ENCODE measurements at regions not wholly inside any gene's neighbourhood (a gene's known extent, or its start where the extent isn't known, plus 50 kb on each side); places are given as distances from the start of the nearest gene placed in this dataset.
"Not testable (repeated sequence)": the region's sequence is repeated elsewhere in the genome, so short reads cannot be mapped to it uniquely, and the experiment has no call there.

DNA sequence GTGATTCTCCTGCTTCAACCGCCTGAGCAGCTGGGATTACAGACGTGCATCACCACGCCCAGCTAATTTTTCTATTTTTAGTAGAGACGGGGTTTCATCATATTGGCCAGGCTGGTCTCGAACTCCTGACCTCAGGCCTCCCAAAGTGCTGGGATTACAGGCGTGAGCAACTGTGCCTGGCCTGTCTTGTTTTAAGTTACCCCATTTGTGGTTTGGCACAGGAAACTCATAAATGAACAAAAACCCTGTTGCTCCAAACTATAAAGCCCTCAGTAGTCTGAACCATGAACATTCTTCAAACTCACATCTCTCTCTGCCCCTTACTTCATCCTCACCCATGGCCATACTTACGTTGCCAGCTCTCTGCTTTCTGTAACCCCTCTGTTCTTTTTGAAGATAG lies 61.7 kb downstream of the RHOU start:
- not testable (repeated sequence) for H3K4me3 ChIP-seq (ENCODE audit: insufficient read length, low read depth); H3K27me3 ChIP-seq (ENCODE audit: insufficient read depth, insufficient read length); H3K9me3 ChIP-seq (ENCODE audit: insufficient read depth, low read length); H3K4me1 ChIP-seq (ENCODE audit: insufficient read depth, insufficient read length); DNase-seq (ENCODE audit: low read depth, low spot score); H3K36me3 ChIP-seq (ENCODE audit: insufficient read depth, insufficient read length, low read length); H3K9ac ChIP-seq (ENCODE audit: insufficient read length, low read depth)

DNA sequence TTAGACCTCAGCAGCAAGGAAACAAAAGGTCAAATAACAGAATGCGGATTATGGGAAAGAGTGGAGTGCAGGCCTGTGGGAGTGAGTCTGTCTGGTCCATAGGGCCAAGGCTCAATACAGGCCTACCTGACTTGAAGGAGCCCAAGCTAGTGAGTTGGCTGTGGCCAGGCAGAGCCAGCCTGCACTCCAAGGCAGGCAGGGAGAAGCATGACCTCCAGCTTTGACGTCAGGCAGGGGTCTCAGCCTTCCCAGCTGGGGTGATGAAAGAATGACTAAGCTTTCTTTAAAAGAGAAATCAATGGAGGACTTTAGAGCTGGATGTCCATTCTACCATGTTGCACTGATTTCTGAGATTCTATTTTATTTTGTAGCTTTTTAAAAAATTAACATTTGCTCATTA lies 62.8 kb downstream of the RHOU start:
- no peaks in the 10 kb centered on the region for H3K36me3 ChIP-seq (ENCODE audit: insufficient read depth, insufficient read length, low read length)
- H3K4me3 ChIP-seq (ENCODE audit: insufficient read length, low read depth) = no peak overlapping the region
- DNase-seq (ENCODE audit: low read depth, low spot score) = no peak
- H3K4me1 ChIP-seq (ENCODE audit: insufficient read depth, insufficient read length) = no peaks in the 10 kb centered on the region
- H3K9me3 ChIP-seq (ENCODE audit: insufficient read depth, low read length) = no peaks in the 10 kb centered on the region
- no peak for TF ChIP-seq YY1 (IDR thresholded peaks at IDR 0.05; ENCODE audit: insufficient read depth, insufficient read length)
- TF ChIP-seq ZNF274 (IDR thresholded peaks at IDR 0.05; ENCODE audit: low read depth, low read length) = no peak
- TF ChIP-seq SUZ12 (IDR thresholded peaks at IDR 0.05; ENCODE audit: extremely low read depth, insufficient read depth, insufficient read length) = no peak
- H3K9ac ChIP-seq (ENCODE audit: insufficient read length, low read depth) = no peak overlapping the region
- H3K27me3 ChIP-seq (ENCODE audit: insufficient read depth, insufficient read length) = no peaks in the 10 kb centered on the region

DNA sequence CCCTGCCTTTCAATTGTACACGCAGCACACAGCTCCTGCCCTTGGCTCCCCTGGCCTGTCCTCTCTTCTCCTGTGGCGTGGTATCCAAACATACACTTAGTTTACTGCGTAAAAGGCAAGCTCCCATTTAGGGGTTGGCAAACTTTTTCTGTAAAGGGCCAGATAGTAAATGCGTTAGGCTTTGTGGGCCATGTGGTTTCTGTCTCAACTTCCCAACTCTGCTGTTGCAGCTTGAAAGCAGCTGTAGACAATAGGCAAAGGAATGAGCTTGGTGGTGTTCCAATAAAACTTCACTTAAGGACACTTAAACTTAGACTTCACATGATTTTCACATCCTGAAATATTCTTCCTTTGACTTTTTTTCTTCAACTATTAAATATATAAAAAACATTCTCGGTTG lies 63.3 kb downstream of the RHOU start:
- Histone ChIP-seq H3K4me3 (ENCODE audit: insufficient read length, low read depth) (no peak overlapping the region), H3K27me3 (ENCODE audit: insufficient read depth, insufficient read length) (no peaks in the 10 kb centered on the region), H3K9ac (ENCODE audit: insufficient read length, low read depth) (no peak overlapping the region), H3K4me1 (ENCODE audit: insufficient read depth, insufficient read length) (no peaks in the 10 kb centered on the region), H3K9me3 (ENCODE audit: insufficient read depth, low read length) (no peaks in the 10 kb centered on the region), H3K36me3 (ENCODE audit: insufficient read depth, insufficient read length, low read length) (no peaks in the 10 kb centered on the region)
- TF ChIP-seq ZNF274 (IDR thresholded peaks at IDR 0.05; ENCODE audit: low read depth, low read length) = no peak
- TF ChIP-seq YY1 (IDR thresholded peaks at IDR 0.05; ENCODE audit: insufficient read depth, insufficient read length) = no peak
- no peak for TF ChIP-seq SUZ12 (IDR thresholded peaks at IDR 0.05; ENCODE audit: extremely low read depth, insufficient read depth, insufficient read length)
- DNase-seq (ENCODE audit: low read depth, low spot score) = no peak

DNA sequence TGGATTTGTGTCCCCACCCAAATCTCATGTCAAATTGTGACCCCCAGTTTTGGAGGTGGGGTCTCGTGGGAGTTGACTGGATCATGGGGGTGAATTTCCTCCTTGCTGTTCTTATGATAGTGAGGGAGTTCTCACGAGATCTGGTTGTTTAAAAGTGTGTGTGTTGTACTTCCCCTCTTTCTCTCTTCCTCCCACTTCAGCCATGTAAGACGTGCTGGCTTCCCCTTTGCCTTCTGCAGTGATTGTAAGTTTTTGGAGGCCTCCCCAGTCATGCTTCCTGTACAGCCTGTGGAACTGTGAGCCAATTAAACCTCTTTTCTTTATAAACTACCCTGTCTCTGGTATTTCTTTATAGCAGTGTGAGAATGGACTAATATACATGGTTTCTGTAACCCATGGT lies 64.6 kb downstream of the RHOU start:
- peaks cover 2% of the 10 kb centered on the region for H3K4me1 ChIP-seq (ENCODE audit: insufficient read depth, insufficient read length)
- H3K4me3 ChIP-seq (ENCODE audit: insufficient read length, low read depth) = no peak overlapping the region
- H3K9ac ChIP-seq (ENCODE audit: insufficient read length, low read depth) = no peak overlapping the region
- H3K36me3 ChIP-seq (ENCODE audit: insufficient read depth, insufficient read length, low read length) = no peaks in the 10 kb centered on the region
- TF ChIP-seq YY1 (IDR thresholded peaks at IDR 0.05; ENCODE audit: insufficient read depth, insufficient read length) (no peak), ZNF274 (IDR thresholded peaks at IDR 0.05; ENCODE audit: low read depth, low read length) (no peak), SUZ12 (IDR thresholded peaks at IDR 0.05; ENCODE audit: extremely low read depth, insufficient read depth, insufficient read length) (no peak)
- DNase-seq (ENCODE audit: low read depth, low spot score) = no peak
- H3K9me3 ChIP-seq (ENCODE audit: insufficient read depth, low read length) = no peaks in the 10 kb centered on the region
- H3K27me3 ChIP-seq (ENCODE audit: insufficient read depth, insufficient read length) = no peaks in the 10 kb centered on the region

DNA sequence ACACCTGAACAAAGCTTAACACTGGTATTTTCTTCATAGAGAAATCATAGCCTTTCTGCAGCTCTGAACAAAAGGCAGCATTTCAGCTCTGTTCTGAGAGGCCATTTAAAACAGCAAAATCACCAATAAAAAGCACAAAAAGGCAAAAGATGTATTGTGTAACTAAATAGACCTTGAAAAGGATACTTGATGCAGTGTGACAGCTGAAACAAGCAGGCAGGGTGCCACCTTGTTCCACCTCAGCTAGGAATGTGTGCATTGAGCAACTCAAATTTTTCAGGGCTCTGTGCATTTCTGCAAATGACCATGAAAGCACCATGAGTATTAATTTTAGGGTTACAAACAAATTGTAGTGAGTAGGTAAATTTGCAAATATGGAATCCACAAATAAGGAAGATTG lies 65.8 kb downstream of the RHOU start:
- Histone ChIP-seq H3K4me1 (ENCODE audit: insufficient read depth, insufficient read length) (peaks cover 2% of the 10 kb centered on the region), H3K9ac (ENCODE audit: insufficient read length, low read depth) (no peak overlapping the region), H3K9me3 (ENCODE audit: insufficient read depth, low read length) (no peaks in the 10 kb centered on the region), H3K36me3 (ENCODE audit: insufficient read depth, insufficient read length, low read length) (no peaks in the 10 kb centered on the region), H3K4me3 (ENCODE audit: insufficient read length, low read depth) (no peak overlapping the region), H3K27me3 (ENCODE audit: insufficient read depth, insufficient read length) (no peaks in the 10 kb centered on the region)
- no peak for DNase-seq (ENCODE audit: low read depth, low spot score)
- TF ChIP-seq YY1 (IDR thresholded peaks at IDR 0.05; ENCODE audit: insufficient read depth, insufficient read length) (no peak), SUZ12 (IDR thresholded peaks at IDR 0.05; ENCODE audit: extremely low read depth, insufficient read depth, insufficient read length) (no peak), ZNF274 (IDR thresholded peaks at IDR 0.05; ENCODE audit: low read depth, low read length) (no peak)

DNA sequence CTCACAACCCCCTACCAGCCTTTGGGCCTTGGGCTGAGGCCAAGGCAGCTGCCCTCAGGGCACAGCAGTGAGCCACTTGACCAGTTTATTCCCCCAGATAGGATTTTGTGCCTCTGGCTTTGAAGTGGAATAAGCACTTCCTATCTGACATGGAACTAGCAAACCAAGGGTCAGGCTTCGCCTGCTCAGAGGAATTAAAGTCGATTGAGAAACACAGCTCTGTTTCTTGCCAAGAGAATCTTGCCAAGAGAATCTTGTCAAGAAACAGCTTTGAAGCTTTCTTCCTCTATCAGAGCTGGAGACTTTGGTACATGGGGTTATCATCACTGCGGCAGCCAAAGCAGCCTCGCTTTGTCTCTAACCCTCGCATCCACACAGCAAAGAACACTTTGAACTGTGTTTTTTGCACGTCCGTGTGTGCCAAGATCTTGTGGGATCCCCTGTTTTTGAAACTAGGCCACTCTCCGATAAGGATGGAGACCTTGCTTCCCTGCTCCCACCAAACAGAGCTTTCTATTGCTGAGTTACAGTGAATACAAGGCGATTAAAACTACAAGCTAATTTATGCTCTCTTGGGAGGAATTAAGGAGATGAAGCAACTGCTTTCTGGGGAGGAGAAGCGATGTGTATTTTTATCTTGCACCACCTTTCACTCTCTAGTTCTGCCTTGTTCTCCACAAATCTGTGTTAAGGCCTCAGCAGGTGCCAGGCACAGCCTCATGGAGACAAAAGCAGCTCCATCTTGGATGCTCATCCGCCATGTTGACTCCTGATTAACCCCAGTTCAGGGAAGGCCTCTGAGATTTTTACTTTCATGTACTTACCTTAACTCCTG lies 67.3 kb downstream of the RHOU start:
- no peak for DNase-seq (ENCODE audit: low read depth, low spot score)
- no peaks in the 10 kb centered on the region for H3K27me3 ChIP-seq (ENCODE audit: insufficient read depth, insufficient read length)
- H3K9ac ChIP-seq (ENCODE audit: insufficient read length, low read depth) = no peak overlapping the region
- H3K4me1 ChIP-seq (ENCODE audit: insufficient read depth, insufficient read length) = peaks cover 2% of the 10 kb centered on the region
- no peaks in the 10 kb centered on the region for H3K9me3 ChIP-seq (ENCODE audit: insufficient read depth, low read length)
- TF ChIP-seq ZNF274 (IDR thresholded peaks at IDR 0.05; ENCODE audit: low read depth, low read length) (no peak), SUZ12 (IDR thresholded peaks at IDR 0.05; ENCODE audit: extremely low read depth, insufficient read depth, insufficient read length) (no peak), YY1 (IDR thresholded peaks at IDR 0.05; ENCODE audit: insufficient read depth, insufficient read length) (no peak)
- H3K36me3 ChIP-seq (ENCODE audit: insufficient read depth, insufficient read length, low read length) = no peaks in the 10 kb centered on the region
- no peak overlapping the region for H3K4me3 ChIP-seq (ENCODE audit: insufficient read length, low read depth)

DNA sequence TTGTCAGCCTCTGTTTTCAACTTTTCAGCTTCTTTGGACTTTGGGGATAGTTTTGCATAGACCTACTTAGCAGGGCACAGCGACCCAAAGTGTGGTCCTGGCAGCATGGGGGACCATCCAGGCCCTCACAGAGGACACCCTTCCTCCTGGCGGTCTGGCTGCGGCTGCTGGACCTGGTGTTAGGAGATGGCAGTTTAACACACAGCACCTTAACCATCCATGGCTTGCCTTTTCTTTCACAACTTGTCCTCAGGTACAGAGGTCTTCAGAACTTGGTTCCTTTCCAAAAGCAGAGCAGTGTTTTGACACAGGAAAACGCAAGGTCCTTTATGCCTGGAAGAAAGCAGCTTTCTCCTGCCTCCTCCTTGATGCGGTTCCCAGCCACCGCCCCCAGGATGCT lies 68.1 kb downstream of the RHOU start:
- H3K9me3 ChIP-seq (ENCODE audit: insufficient read depth, low read length) = 0 out of 2 replicates have a peak, but pooled peaks cover 1% of the 10 kb centered on the region
- no peak overlapping the region for H3K4me3 ChIP-seq (ENCODE audit: insufficient read length, low read depth)
- H3K36me3 ChIP-seq (ENCODE audit: insufficient read depth, insufficient read length, low read length) = no peaks in the 10 kb centered on the region
- TF ChIP-seq ZNF274 (IDR thresholded peaks at IDR 0.05; ENCODE audit: low read depth, low read length) = no peak
- TF ChIP-seq SUZ12 (IDR thresholded peaks at IDR 0.05; ENCODE audit: extremely low read depth, insufficient read depth, insufficient read length) = no peak
- no peak for TF ChIP-seq YY1 (IDR thresholded peaks at IDR 0.05; ENCODE audit: insufficient read depth, insufficient read length)
- H3K27me3 ChIP-seq (ENCODE audit: insufficient read depth, insufficient read length) = no peaks in the 10 kb centered on the region
- no peak overlapping the region for H3K9ac ChIP-seq (ENCODE audit: insufficient read length, low read depth)
- no peak for DNase-seq (ENCODE audit: low read depth, low spot score)
- peaks cover 2% of the 10 kb centered on the region for H3K4me1 ChIP-seq (ENCODE audit: insufficient read depth, insufficient read length)

Measured in NT2/D1 (cell line).